NCI-H2196 (cell line): ENCODE measurements at regions not wholly inside any gene's neighbourhood (a gene's known extent, or its start where the extent isn't known, plus 50 kb on each side); places are given as distances from the start of the nearest gene placed in this dataset.
"Not testable (repeated sequence)": the region's sequence is repeated elsewhere in the genome, so short reads cannot be mapped to it uniquely, and the experiment has no call there.

ENCODE experiments used
- DNase-seq: peaks from one replicate; lab custom pipeline; 2025; ENCODE audit not compliant: unreplicated experiment; lab: John Stamatoyannopoulos, UW

- no peak for DNase-seq
These were observed 61.6 kb upstream of the GBE1 start for GRCh38 chr3:81823086-81823485.

DNA sequence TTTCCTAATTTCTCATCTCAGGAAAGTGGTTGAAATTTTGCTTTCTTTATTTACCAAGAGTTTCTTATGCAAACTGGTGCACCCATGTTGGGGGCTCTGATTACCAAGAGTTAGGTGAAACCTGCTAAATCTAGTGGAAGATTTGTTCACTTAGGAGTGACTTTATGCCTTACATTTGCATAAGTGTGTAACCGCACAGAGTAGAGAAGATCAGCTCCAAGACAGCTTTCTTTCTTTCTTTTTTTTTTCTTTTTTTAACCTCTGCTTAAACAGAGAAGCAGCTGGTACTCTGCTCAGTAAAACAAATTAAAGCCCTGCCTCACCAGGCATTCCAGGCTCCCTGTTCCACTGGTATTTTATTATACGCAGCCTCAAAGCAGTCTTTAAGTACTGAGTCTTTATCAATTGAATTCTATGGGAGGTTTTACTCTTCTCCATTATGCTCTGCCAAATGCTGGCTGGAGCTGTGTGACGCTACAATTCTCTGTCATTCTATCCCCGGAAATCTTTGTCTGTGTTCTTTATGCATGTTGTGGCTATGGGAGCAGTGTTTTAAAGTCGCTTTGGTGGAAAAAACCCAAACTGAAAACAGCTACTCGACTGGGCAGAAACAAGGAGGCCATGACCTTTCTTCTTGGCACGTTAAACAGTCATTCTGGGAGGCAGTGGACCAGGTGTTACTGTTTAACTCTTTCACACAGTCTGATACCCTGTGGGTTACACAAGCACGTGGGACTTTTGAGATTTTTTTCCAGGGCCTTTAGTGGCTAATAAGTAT, 55.2 kb upstream of the GBE1 start:
- DNase-seq = peak; percentile 9

DNA sequence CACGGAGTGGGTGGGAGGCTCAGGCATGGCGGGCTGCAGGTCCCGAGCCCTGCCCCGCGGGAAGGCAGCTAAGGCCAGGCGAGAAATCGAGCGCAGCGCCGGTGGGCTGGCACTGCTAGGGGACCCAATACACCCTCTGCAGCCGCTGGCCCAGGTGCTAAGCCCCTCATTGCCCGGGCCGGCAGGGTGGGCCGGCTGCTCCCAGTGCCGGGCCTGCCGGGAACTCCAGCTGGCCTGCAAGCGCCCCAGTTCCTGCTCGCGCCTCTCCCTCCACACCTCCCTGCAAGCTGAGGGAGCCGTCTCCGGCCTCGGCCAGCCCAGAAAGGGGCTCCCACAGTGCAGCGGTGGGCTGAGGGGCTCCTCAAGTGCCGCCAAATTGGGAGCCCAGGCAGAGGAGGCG, 50.7 kb upstream of the GBE1 start:
- not testable (repeated sequence) for DNase-seq
